Mesenteric fat pad (tissue), 1 donor: ENCODE measurements at regions not wholly inside any gene's neighbourhood (a gene's known extent, or its start where the extent isn't known, plus 50 kb on each side); places are given as distances from the start of the nearest gene placed in this dataset.
"Not testable (repeated sequence)": the region's sequence is repeated elsewhere in the genome, so short reads cannot be mapped to it uniquely, and the experiment has no call there.

Source experiments
- DNase-seq: peaks from one replicate; pipeline ENCODE4 v3.0.0-alpha.2; 2020; ENCODE audit warnings: low spot score
- donor health status: DM: yes; HTN: yes; CAD: no.

- DNase-seq: no peak
Observed at GRCh38 chr4:31702326-31702725, 982.2 kb downstream of the PCDH7 start.

GRCh38 chr4:31714238-31714637, 994.1 kb downstream of the PCDH7 start:
- no peak for DNase-seq

- DNase-seq: no peak
Observed at GRCh38 chr4:31715302-31715701, 995.1 kb downstream of the PCDH7 start.

GRCh38 chr4:31727030-31727429, 1006.9 kb downstream of the PCDH7 start:
- no peak for DNase-seq

GRCh38 chr4:31735004-31735403, 1014.8 kb downstream of the PCDH7 start:
- no peak for DNase-seq

- DNase-seq: no peak
Observed at GRCh38 chr4:31737419-31737818, 1017.2 kb downstream of the PCDH7 start.

GRCh38 chr4:31741326-31741725, 1021.2 kb downstream of the PCDH7 start:
- no peak for DNase-seq

GRCh38 chr4:31748382-31748781, 1028.2 kb downstream of the PCDH7 start:
- no peak for DNase-seq

GRCh38 chr4:31750581-31750980, 1030.4 kb downstream of the PCDH7 start:
- not testable (repeated sequence) for DNase-seq

GRCh38 chr4:31755751-31756150, 1035.6 kb downstream of the PCDH7 start:
- no peak for DNase-seq

GRCh38 chr4:31768756-31769155, 1048.6 kb downstream of the PCDH7 start:
- DNase-seq: no peak

GRCh38 chr4:31783311-31783710, 1063.1 kb downstream of the PCDH7 start:
- DNase-seq: no peak

- DNase-seq: no peak
Observed at GRCh38 chr4:31784558-31784957, 1064.4 kb downstream of the PCDH7 start.

- DNase-seq: no peak
Observed at GRCh38 chr4:31787701-31788100, 1067.5 kb downstream of the PCDH7 start.

- no peak for DNase-seq
Observed at GRCh38 chr4:31788676-31789075, 1068.5 kb downstream of the PCDH7 start.

- DNase-seq: no peak
Observed at GRCh38 chr4:31791666-31792065, 1071.5 kb downstream of the PCDH7 start.

- no peak for DNase-seq
Observed at GRCh38 chr4:31793907-31794306, 1073.7 kb downstream of the PCDH7 start.

- DNase-seq: not testable (repeated sequence)
Observed at GRCh38 chr4:31797052-31797451, 1076.9 kb downstream of the PCDH7 start.

- no peak for DNase-seq
Observed at GRCh38 chr4:31803526-31804195, 1083.5 kb downstream of the PCDH7 start.

- no peak for DNase-seq
Observed at GRCh38 chr4:31807036-31807435, 1086.9 kb downstream of the PCDH7 start.

GRCh38 chr4:31844350-31844749, 1124.2 kb downstream of the PCDH7 start:
- no peak for DNase-seq

GRCh38 chr4:31851946-31852345, 1131.8 kb downstream of the PCDH7 start:
- no peak for DNase-seq

- DNase-seq: no peak
Observed at GRCh38 chr4:31877429-31877828, 1157.3 kb downstream of the PCDH7 start.

- DNase-seq: not testable (repeated sequence)
Observed at GRCh38 chr4:31880837-31881236, 1160.7 kb downstream of the PCDH7 start.
